IMR-90 (cell line): ENCODE measurements at regions not wholly inside any gene's neighbourhood (a gene's known extent, or its start where the extent isn't known, plus 50 kb on each side); places are given as distances from the start of the nearest gene placed in this dataset.

Source experiments
- ATAC-seq: fragments of 200-7000 bp; cut with Tn5 transposase; 2 replicates; pipeline ENCODE4 v1.9.1; 2020; ENCODE audit warnings: low read depth, mild to moderate bottlenecking, moderate library complexity
- BruUV-seq: library from RNA; stranded (reverse); fragments of 400-500 nt; replicated peaks from 2 replicates; lab custom pipeline; 2021; lab: Mats Ljungman, UMichigan
- CTCF ChIA-PET: fragments of 300-600 bp; formaldehyde crosslinking; extraction: SDS; loops from one replicate; lab custom pipeline; 2021; ENCODE audit warnings: antibody characterized with exemption; lab: Yijun Ruan, JAX
- POLR2A ChIA-PET: fragments of 300-600 bp; sonication (Branson Sonifier 250); formaldehyde crosslinking; loops from one replicate; lab custom pipeline; 2022; ENCODE audit warnings: antibody characterized with exemption; ENCODE audit not compliant: unreplicated experiment; lab: Charles Lee
- DNase-seq: peaks from one replicate; pipeline ENCODE4 v3.0.0; 2013
- H2AFZ ChIP-seq: replicated peaks from 2 replicates; pipeline ENCODE3; 2013; ENCODE audit warnings: low read length, mild to moderate bottlenecking; ENCODE audit not compliant: poor library complexity
- H2AK5ac ChIP-seq: 2 replicates; pipeline ENCODE4 v1.6.1; 2013; ENCODE audit warnings: low read depth, low read length, inconsistent platforms
- H2AK9ac ChIP-seq: replicated peaks from 2 replicates; pipeline ENCODE3; 2013; ENCODE audit warnings: mild to moderate bottlenecking, low read depth, low read length, moderate library complexity; ENCODE audit not compliant: poor library complexity
- H2BK120ac ChIP-seq: 2 replicates; pipeline ENCODE4 v1.6.1; 2013; ENCODE audit warnings: low read depth, low read length, inconsistent platforms
- H2BK15ac ChIP-seq: 3 replicates; pipeline ENCODE4 v1.6.1; 2013; ENCODE audit warnings: low read depth, low read length, inconsistent platforms
- H2BK20ac ChIP-seq: 2 replicates; pipeline ENCODE4 v1.6.1; 2013; ENCODE audit warnings: low read depth, mild to moderate bottlenecking, inconsistent platforms, low read length, moderate library complexity
- H2BK5ac ChIP-seq: 2 replicates; pipeline ENCODE4 v1.6.1; 2013; ENCODE audit warnings: mild to moderate bottlenecking, low read depth, low read length, inconsistent platforms; ENCODE audit not compliant: poor library complexity, severe bottlenecking
- H3K14ac ChIP-seq: replicated peaks from 2 replicates; pipeline ENCODE4 v1.6.1; 2013; ENCODE audit warnings: low read depth, low read length, inconsistent platforms
- H3K18ac ChIP-seq: 2 replicates; pipeline ENCODE4 v1.6.1; 2013; ENCODE audit warnings: low read depth, low read length, control low read depth
- H3K23ac ChIP-seq: 2 replicates; pipeline ENCODE4 v1.6.1; 2013; ENCODE audit warnings: low read depth, low read length, inconsistent platforms
- H3K27ac ChIP-seq: 2 replicates; pipeline ENCODE4 v1.5.1; 2013; ENCODE audit warnings: mild to moderate bottlenecking, control low read depth, low read length; ENCODE audit not compliant: insufficient read depth
- H3K27me3 ChIP-seq: 2 replicates; pipeline ENCODE4 v1.6.1; 2013; ENCODE audit warnings: low read length; ENCODE audit not compliant: control insufficient read depth, insufficient read depth
- H3K36me3 ChIP-seq: 2 replicates; pipeline ENCODE4 v1.6.1; 2013; ENCODE audit warnings: low read length, mixed read lengths; ENCODE audit not compliant: control insufficient read depth, insufficient read depth
- H3K4ac ChIP-seq: 2 replicates; pipeline ENCODE4 v1.6.1; 2013; ENCODE audit warnings: low read depth, low read length, inconsistent platforms
- H3K4me1 ChIP-seq: 2 replicates; pipeline ENCODE4 v1.6.1; 2013; ENCODE audit warnings: low read length, mixed read lengths; ENCODE audit not compliant: control insufficient read depth, insufficient read depth
- H3K4me2 ChIP-seq: 2 replicates; pipeline ENCODE4 v1.6.1; 2013; ENCODE audit warnings: low read depth, mild to moderate bottlenecking, control low read depth, low read length, moderate library complexity
- H3K4me3 ChIP-seq: 2 replicates; pipeline ENCODE4 v1.5.1; 2013; ENCODE audit warnings: low read depth, mild to moderate bottlenecking, control low read depth, low read length, moderate library complexity; ENCODE audit not compliant: insufficient read depth
- H3K56ac ChIP-seq: 2 replicates; pipeline ENCODE4 v1.6.1; 2013; ENCODE audit warnings: low read length, inconsistent platforms; ENCODE audit not compliant: insufficient read depth; ENCODE audit errors: extremely low read depth
- H3K79me1 ChIP-seq, 2 experiments: 2 replicates each; pipeline ENCODE4 v1.6.1; 2013; ENCODE audit warnings: low read length in 2 of 2, inconsistent platforms in 1 of 2, low read depth in 1 of 2
- H3K9ac ChIP-seq: 2 replicates; pipeline ENCODE4 v1.6.1; 2013; ENCODE audit warnings: low read depth, low read length, control low read depth
- H3K9me1 ChIP-seq: 2 replicates; pipeline ENCODE4 v1.6.1; 2013; ENCODE audit warnings: low read length, inconsistent platforms; ENCODE audit not compliant: insufficient read depth
- H3K9me3 ChIP-seq: 2 replicates; pipeline ENCODE4 v1.6.1; 2013; ENCODE audit warnings: low read length; ENCODE audit not compliant: control insufficient read depth, insufficient read depth
- H4K20me1 ChIP-seq: 2 replicates; pipeline ENCODE4 v1.6.1; 2013; ENCODE audit warnings: low read length, inconsistent platforms; ENCODE audit not compliant: insufficient read depth
- H4K5ac ChIP-seq: 2 replicates; pipeline ENCODE4 v1.6.1; 2013; ENCODE audit warnings: mild to moderate bottlenecking, low read depth, low read length, control low read depth
- H4K8ac ChIP-seq, 2 experiments: 2 replicates each; pipeline ENCODE4 v1.6.1; 2013; ENCODE audit warnings: low read depth in 2 of 2, low read length in 2 of 2, control low read depth in 1 of 2, inconsistent platforms in 1 of 2
- H4K91ac ChIP-seq: 2 replicates; pipeline ENCODE4 v1.6.1; 2013; ENCODE audit warnings: low read depth, low read length, inconsistent platforms; ENCODE audit not compliant: insufficient read depth
- BHLHE40 ChIP-seq: fragments of 150-350 bp; IDR thresholded peaks from 2 replicates; pipeline ENCODE4 v1.6.1; 2016; ENCODE audit warnings: mild to moderate bottlenecking, low read depth, low read length
- CEBPB ChIP-seq: IDR thresholded peaks from 2 replicates; pipeline ENCODE4 v1.6.1; 2012; ENCODE audit warnings: low read depth, low read length, improper control_type of control experiment
- CHD1 ChIP-seq: IDR thresholded peaks from 2 replicates; pipeline ENCODE4 v1.6.1; 2012; ENCODE audit warnings: low read depth, low read length, improper control_type of control experiment
- CTCF ChIP-seq: conservative IDR thresholded peaks from 2 replicates; pipeline ENCODE4 v1.5.1; 2012; ENCODE audit warnings: mild to moderate bottlenecking, low read depth, low read length, improper control_type of control experiment
- ELK1 ChIP-seq: fragments of 150-350 bp; IDR thresholded peaks from 2 replicates; pipeline ENCODE4 v1.6.1; 2016; ENCODE audit warnings: low read depth, mild to moderate bottlenecking, low read length, moderate library complexity, borderline replicate concordance
- FOS ChIP-seq: fragments of 150-350 bp; IDR thresholded peaks from 2 replicates; pipeline ENCODE4 v1.6.1; 2016; ENCODE audit warnings: low read depth, low read length
- MAFK ChIP-seq: IDR thresholded peaks from 2 replicates; pipeline ENCODE4 v1.6.1; 2012; ENCODE audit warnings: low read depth, low read length, improper control_type of control experiment
- MAZ ChIP-seq: IDR thresholded peaks from 2 replicates; pipeline ENCODE4 v1.6.1; 2012; ENCODE audit warnings: low read depth, mild to moderate bottlenecking, low read length, improper control_type of control experiment, moderate library complexity, borderline replicate concordance
- MXI1 ChIP-seq: IDR thresholded peaks from 2 replicates; pipeline ENCODE4 v1.6.1; 2012; ENCODE audit warnings: low read depth, mild to moderate bottlenecking, low read length, moderate library complexity, borderline replicate concordance
- NFE2L2 ChIP-seq: fragments of 150-350 bp; IDR thresholded peaks from 2 replicates; pipeline ENCODE4 v1.6.1; 2016; ENCODE audit warnings: low read depth, mild to moderate bottlenecking, low read length
- POLR2A ChIP-seq: IDR thresholded peaks from 2 replicates; pipeline ENCODE4 v1.6.1; 2012; ENCODE audit warnings: mild to moderate bottlenecking, low read depth, low read length
- RAD21 ChIP-seq: IDR thresholded peaks from 2 replicates; pipeline ENCODE4 v1.6.1; 2012; ENCODE audit warnings: low read length, improper control_type of control experiment
- RCOR1 ChIP-seq: IDR thresholded peaks from 2 replicates; pipeline ENCODE4 v1.6.1; 2012; ENCODE audit warnings: mild to moderate bottlenecking, low read length, improper control_type of control experiment; ENCODE audit not compliant: insufficient replicate concordance
- RFX5 ChIP-seq: IDR thresholded peaks from 2 replicates; pipeline ENCODE4 v1.8.0; 2012; ENCODE audit warnings: low read depth, mild to moderate bottlenecking, low read length, moderate library complexity
- SMC3 ChIP-seq: fragments of 150-350 bp; IDR thresholded peaks from 2 replicates; pipeline ENCODE4 v1.6.1; 2016; ENCODE audit warnings: low read depth, mild to moderate bottlenecking, antibody characterized with exemption, low read length, moderate library complexity
- USF2 ChIP-seq: fragments of 150-350 bp; IDR thresholded peaks from 2 replicates; pipeline ENCODE4 v1.6.1; 2017; ENCODE audit warnings: mild to moderate bottlenecking, antibody characterized with exemption, low read length, low read depth
- WGBS, 2 experiments: methylation state at CpG; one replicate each; pipeline versions ENCODE4 v1.1.5 to v1.1.7; 2013; ENCODE audit warnings: missing lambda C conversion rate in 2 of 2; ENCODE audit not compliant: insufficient read length in 1 of 2; ENCODE audit errors: extremely low coverage in 2 of 2; 5-methylcytosine and 5-hydroxymethylcytosine counted together
- dilution Hi-C: fragments of 300-500 bp; cut with HindIII; formaldehyde crosslinking; loops from one replicate; pipeline ENCODE4 v1.14.3; 2018; ENCODE audit warnings: low sequenced_read_pairs; ENCODE audit not compliant: unreplicated experiment
- in situ Hi-C: fragments of 300-500 bp; cut with MboI; formaldehyde crosslinking; loops from 3 replicates; pipeline ENCODE4 v1.14.3; 2019; ENCODE audit warnings: low sequenced_read_pairs, inconsistent platforms, mixed read lengths
- intact Hi-C: fragments of 100-400 bp; cut with micrococcal nuclease; formaldehyde crosslinking; loops from 2 replicates; pipeline ENCODE4 v1.10.0; 2022

- Histone ChIP-seq H3K14ac (no peak overlapping the region), H2BK15ac (no peak overlapping the region), H3K4ac (no peak overlapping the region), H2BK20ac (no peak overlapping the region), H4K5ac (no peak overlapping the region), H4K8ac (no peak overlapping the region), H3K27ac (no peak overlapping the region), H4K91ac (no peak overlapping the region), H2BK5ac (no peak overlapping the region), H2AFZ (no peak overlapping the region), H3K79me1 (no peaks in the 10 kb centered on the region), H3K4me2 (no peak overlapping the region), H3K18ac (no peak overlapping the region), H2AK5ac (no peak overlapping the region), H4K20me1 (no peaks in the 10 kb centered on the region), H2AK9ac (no peak overlapping the region), H3K4me3 (no peak overlapping the region), H3K9me3 (no peaks in the 10 kb centered on the region), H3K23ac (no peak overlapping the region), H3K36me3 (no peaks in the 10 kb centered on the region), H3K9me1 (no peaks in the 10 kb centered on the region), H3K4me1 (no peaks in the 10 kb centered on the region), H3K9ac (no peak overlapping the region), H2BK120ac (no peak overlapping the region), H3K56ac (no peak overlapping the region), H3K27me3 (no peaks in the 10 kb centered on the region)
- dilution Hi-C loops (no loop called here), in situ Hi-C loops (no loop called here), intact Hi-C loops (no loop called here)
- TF ChIP-seq CEBPB, result no peak
- no peak for TF ChIP-seq MXI1
- TF ChIP-seq USF2, result no peak
- no peak for TF ChIP-seq RAD21
- TF ChIP-seq MAZ, result no peak
- no peak for TF ChIP-seq CTCF
- no peak for TF ChIP-seq BHLHE40
- TF ChIP-seq MAFK, result no peak
- TF ChIP-seq RCOR1, result no peak
- TF ChIP-seq POLR2A, result no peak
- TF ChIP-seq SMC3, result no peak
- no peak for TF ChIP-seq NFE2L2
- no peak for TF ChIP-seq CHD1
- TF ChIP-seq FOS, result no peak
- TF ChIP-seq ELK1, result no peak
- TF ChIP-seq RFX5, result no peak
- WGBS, 2 experiments, result no CpG with 5 or more reads among the region's 1 CpG
- ATAC-seq, result no peak
- ChIA-PET POLR2A (no interaction called here), CTCF (no interaction called here)
- DNase-seq, result no peak
- no TSS peak for BruUV-seq
Observed at GRCh38 chr7:81865754-81866153, 95.9 kb upstream of the HGF start.
